B cell (primary cell): ENCODE measurements at regions not wholly inside any gene's neighbourhood (a gene's known extent, or its start where the extent isn't known, plus 50 kb on each side); places are given as distances from the start of the nearest gene placed in this dataset.

Experiments
- CTCF ChIP-seq: fragments of 200-600 bp; IDR thresholded peaks from one replicate; pipeline ENCODE4 v1.8.0; 2022; ENCODE audit warnings: antibody characterized with exemption, mild to moderate bottlenecking
- EZH2 ChIP-seq: IDR thresholded peaks from 2 replicates; pipeline ENCODE4 v1.6.1; 2012; ENCODE audit warnings: borderline replicate concordance, low read depth, mild to moderate bottlenecking, moderate library complexity, low read length; ENCODE audit not compliant: insufficient read depth, poor library complexity, severe bottlenecking

- no peak for TF ChIP-seq CTCF
- no peak for TF ChIP-seq EZH2
These were observed 71.4 kb downstream of the GLRX5 start for GRCh38 chr14:95606266-95606665.
